ENCODE measurements at regions not wholly inside any gene's neighbourhood (a gene's known extent, or its start where the extent isn't known, plus 50 kb on each side); places are given as distances from the start of the nearest gene placed in this dataset.

DNA sequence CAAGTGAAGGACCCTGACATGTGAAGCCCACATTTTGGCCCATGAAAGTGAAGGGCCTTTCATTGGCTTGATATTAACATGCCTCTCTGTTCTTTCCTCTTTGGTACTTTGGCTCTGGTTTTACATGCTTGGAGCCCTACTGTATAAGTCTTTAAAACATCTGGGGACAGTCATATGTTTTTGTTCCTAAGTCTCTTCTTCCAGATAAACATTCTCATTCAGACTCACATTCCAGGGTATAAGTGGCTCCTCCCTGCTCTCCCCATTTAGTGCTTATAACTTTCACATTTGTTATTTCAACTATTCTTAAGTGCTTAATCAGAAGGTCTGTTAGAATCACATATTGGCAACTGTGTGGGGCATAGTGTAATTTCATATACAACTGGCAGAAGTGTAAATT lies 1932.2 kb upstream of the CELF4 start:
- TF ChIP-seq EGR1 (IDR thresholded peaks at IDR 0.05; ENCODE audit: low read depth in 2 of 2) (no peak), CTCF (IDR thresholded peaks at IDR 0.05; ENCODE audit: low read depth, low read length, missing input control) (no peak), RXRA (IDR thresholded peaks at IDR 0.05) (no peak), ZBTB33 (IDR thresholded peaks at IDR 0.05) (no peak)
- TF ChIP-seq, protein P1, sequence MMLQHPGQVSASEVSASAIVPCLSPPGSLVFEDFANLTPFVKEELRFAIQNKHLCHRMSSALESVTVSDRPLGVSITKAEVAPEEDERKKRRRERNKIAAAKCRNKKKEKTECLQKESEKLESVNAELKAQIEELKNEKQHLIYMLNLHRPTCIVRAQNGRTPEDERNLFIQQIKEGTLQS (IDR thresholded peaks at IDR 0.05) = no peak
- TF ChIP-seq, protein P2, sequence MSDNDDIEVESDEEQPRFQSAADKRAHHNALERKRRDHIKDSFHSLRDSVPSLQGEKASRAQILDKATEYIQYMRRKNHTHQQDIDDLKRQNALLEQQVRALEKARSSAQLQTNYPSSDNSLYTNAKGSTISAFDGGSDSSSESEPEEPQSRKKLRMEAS (IDR thresholded peaks at IDR 0.05) = no peak
- H3K4me1 ChIP-seq (ENCODE audit: control insufficient read depth in 4 of 4, insufficient read depth in 4 of 4, low read length in 3 of 4) = no peaks in the 10 kb centered on the region
- no peak overlapping the region for H3K27ac ChIP-seq (ENCODE audit: low read depth in 1 of 2, low read length in 2 of 2)
- H3K27me3 ChIP-seq (ENCODE audit: control insufficient read depth in 4 of 4, insufficient read depth in 4 of 4, low read length in 3 of 4) = no peaks in the 10 kb centered on the region
- H3K36me3 ChIP-seq (ENCODE audit: control insufficient read depth in 4 of 4, insufficient read depth in 3 of 4, low read depth in 1 of 4, low read length in 3 of 4) = no peaks in the 10 kb centered on the region
- H3K9ac ChIP-seq (ENCODE audit: low read depth in 1 of 2, low read length in 2 of 2) = no peak overlapping the region
- no peaks in the 10 kb centered on the region for H3K9me3 ChIP-seq (ENCODE audit: control insufficient read depth in 4 of 4, low read length in 3 of 4)
- H3K4me3 ChIP-seq (ENCODE audit: low read depth in 1 of 3, low read length in 3 of 3) = no peak overlapping the region
- DNase-seq (ENCODE audit: low spot score) = no peak

DNA sequence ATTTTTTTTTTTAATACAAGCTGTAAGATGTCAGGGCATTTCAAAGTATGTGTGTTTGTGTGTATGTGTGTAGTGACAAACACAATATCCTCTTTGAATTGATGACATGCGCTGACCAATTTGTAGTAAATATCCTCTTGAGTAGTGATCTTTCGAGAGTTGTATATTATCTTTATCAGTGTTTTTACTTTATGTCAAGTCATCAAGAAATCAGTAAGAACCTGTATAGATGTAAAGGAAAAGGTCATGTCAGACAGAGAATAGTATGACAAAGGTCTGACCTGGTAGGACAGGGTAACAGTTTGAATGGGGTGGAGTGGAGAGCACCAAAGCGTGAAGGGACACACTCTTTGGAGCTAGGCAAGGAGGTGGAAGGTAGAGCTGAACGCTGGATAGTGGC lies 1931.4 kb upstream of the CELF4 start:
- Histone ChIP-seq H3K9me3 (ENCODE audit: control insufficient read depth in 4 of 4, low read length in 3 of 4) (no peaks in the 10 kb centered on the region), H3K4me1 (ENCODE audit: control insufficient read depth in 4 of 4, insufficient read depth in 4 of 4, low read length in 3 of 4) (no peaks in the 10 kb centered on the region), H3K9ac (ENCODE audit: low read depth in 1 of 2, low read length in 2 of 2) (no peak overlapping the region), H3K27ac (ENCODE audit: low read depth in 1 of 2, low read length in 2 of 2) (no peak overlapping the region), H3K36me3 (ENCODE audit: control insufficient read depth in 4 of 4, insufficient read depth in 3 of 4, low read depth in 1 of 4, low read length in 3 of 4) (no peaks in the 10 kb centered on the region), H3K27me3 (ENCODE audit: control insufficient read depth in 4 of 4, insufficient read depth in 4 of 4, low read length in 3 of 4) (no peaks in the 10 kb centered on the region), H3K4me3 (ENCODE audit: low read depth in 1 of 3, low read length in 3 of 3) (no peak overlapping the region)
- no peak for DNase-seq (ENCODE audit: low spot score)
- WGBS = 72% methylated on average over 4 of the region's 4 CpGs
- TF ChIP-seq FOXA1 (IDR thresholded peaks at IDR 0.05) (no peak), EGR1 (IDR thresholded peaks at IDR 0.05; ENCODE audit: low read depth in 2 of 2) (no peak), RXRA (IDR thresholded peaks at IDR 0.05) (no peak), GABPA (IDR thresholded peaks at IDR 0.05 in 1 of 2, conservative IDR thresholded peaks at IDR 0.05 in 1 of 2) (no peak), TAF1 (conservative IDR thresholded peaks at IDR 0.05) (no peak), HNF4A (conservative IDR thresholded peaks at IDR 0.05) (no peak), FOXA2 (IDR thresholded peaks at IDR 0.05) (no peak), RAD21 (IDR thresholded peaks at IDR 0.05) (no peak), NR2F2 (IDR thresholded peaks at IDR 0.05) (no peak), ZBTB33 (IDR thresholded peaks at IDR 0.05) (no peak), HNF4G (IDR thresholded peaks at IDR 0.05) (no peak)
- TF ChIP-seq, protein P3, sequence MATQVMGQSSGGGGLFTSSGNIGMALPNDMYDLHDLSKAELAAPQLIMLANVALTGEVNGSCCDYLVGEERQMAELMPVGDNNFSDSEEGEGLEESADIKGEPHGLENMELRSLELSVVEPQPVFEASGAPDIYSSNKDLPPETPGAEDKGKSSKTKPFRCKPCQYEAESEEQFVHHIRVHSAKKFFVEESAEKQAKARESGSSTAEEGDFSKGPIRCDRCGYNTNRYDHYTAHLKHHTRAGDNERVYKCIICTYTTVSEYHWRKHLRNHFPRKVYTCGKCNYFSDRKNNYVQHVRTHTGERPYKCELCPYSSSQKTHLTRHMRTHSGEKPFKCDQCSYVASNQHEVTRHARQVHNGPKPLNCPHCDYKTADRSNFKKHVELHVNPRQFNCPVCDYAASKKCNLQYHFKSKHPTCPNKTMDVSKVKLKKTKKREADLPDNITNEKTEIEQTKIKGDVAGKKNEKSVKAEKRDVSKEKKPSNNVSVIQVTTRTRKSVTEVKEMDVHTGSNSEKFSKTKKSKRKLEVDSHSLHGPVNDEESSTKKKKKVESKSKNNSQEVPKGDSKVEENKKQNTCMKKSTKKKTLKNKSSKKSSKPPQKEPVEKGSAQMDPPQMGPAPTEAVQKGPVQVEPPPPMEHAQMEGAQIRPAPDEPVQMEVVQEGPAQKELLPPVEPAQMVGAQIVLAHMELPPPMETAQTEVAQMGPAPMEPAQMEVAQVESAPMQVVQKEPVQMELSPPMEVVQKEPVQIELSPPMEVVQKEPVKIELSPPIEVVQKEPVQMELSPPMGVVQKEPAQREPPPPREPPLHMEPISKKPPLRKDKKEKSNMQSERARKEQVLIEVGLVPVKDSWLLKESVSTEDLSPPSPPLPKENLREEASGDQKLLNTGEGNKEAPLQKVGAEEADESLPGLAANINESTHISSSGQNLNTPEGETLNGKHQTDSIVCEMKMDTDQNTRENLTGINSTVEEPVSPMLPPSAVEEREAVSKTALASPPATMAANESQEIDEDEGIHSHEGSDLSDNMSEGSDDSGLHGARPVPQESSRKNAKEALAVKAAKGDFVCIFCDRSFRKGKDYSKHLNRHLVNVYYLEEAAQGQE (IDR thresholded peaks at IDR 0.05) = no peak
- TF ChIP-seq, protein P2 (IDR thresholded peaks at IDR 0.05) = no peak

All from liver (tissue), 8 donors.